ENCODE measurements at regions not wholly inside any gene's neighbourhood (a gene's known extent, or its start where the extent isn't known, plus 50 kb on each side); places are given as distances from the start of the nearest gene placed in this dataset.
"Not testable (repeated sequence)": the region's sequence is repeated elsewhere in the genome, so short reads cannot be mapped to it uniquely, and the experiment has no call there.

DNA sequence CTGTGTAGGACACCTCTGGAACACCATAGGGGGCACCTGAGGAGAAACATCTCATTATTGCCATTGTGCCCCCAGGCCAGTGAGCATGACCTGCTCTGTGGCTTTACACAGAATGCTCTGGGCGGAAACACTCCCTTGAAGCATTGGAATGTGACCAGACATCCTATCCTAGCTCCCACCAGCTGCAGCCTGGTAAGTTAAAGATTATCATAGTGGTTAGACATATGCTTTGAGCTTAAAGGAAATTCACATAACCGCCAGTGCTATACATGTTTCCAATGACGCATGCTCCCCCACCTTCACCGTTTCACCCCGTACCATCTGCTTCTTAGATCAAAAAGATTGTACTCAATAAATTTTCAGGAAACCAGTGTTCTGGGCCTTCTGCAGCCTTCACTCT is 217.7 kb upstream of the CENPE start:
- no peak for DNase-seq

DNA sequence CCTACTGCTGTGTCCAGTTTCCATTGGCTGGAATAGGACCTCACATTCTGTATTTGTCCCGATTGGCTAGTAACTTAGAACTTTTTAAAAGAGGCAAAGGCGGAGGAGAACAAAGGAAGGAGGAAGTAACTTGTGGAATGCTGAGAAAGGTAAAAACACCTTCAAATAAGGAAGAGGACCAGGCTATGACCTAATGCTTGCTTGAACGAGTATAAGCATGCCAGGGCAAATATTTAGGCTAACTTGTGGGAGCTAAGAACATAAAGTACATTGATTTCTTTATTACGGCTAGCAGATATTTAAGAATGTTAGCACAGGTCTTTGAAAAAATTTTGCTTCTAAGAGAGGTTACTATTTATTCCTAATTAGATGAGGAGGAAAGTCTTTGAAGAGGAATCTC is 214.5 kb upstream of the CENPE start:
- DNase-seq = not testable (repeated sequence)

DNA sequence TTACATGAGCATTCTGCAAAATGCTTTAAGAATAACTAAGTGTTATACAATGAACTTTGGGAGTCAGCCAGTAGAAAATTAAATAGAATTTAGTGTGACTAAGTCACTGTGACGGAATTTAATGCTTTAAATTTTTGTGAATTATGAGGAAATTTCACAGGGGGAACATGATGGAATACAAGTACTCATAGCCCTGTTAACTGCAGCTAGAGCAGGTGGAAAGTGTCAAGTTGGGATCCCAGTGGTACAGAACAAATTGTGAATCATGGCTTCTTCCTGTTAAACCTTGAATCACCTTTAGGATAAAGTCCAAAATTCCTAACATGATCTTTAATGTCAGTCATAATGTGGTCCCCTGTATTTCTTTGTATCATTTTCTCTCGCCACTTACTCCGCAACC is 212.2 kb upstream of the CENPE start:
- DNase-seq = no peak

DNA sequence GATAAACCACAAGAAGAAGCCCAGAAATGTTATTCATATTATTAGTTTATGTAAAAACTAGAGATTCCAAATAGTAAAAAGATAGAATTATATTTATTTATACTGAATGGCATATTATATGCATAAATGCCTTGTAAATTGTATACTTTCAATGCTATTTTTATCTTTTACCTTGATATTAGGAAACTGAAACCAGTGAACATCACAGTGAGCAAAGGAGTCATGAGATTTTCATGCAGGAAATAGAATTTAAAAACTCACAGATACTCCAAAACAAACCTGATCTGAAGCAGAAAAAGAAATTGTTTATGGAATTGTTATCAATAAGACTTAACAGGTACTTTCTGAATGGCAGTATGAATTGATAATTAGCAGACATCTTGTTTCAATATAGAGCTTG is 207.3 kb upstream of the CENPE start:
- DNase-seq = no peak

DNA sequence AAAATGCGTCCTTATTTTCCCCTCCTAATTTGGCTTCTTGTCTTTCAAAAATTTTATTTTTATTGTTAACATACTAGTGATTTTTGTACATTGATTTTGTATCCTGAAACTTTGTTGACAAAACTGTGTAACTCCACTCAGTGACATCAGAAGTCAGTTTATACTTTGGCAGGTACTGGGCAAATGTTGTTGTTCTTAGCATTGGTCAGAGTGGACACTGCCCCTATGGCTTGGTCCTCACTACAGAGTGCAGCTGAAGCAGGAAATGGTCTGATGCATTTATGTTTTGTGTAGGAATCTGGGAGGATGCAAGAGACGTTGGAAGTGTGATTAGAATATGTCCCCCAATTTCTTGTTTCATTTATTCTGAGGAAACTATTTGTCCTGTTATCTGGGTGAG is 205.5 kb upstream of the CENPE start:
- no peak for DNase-seq

DNA sequence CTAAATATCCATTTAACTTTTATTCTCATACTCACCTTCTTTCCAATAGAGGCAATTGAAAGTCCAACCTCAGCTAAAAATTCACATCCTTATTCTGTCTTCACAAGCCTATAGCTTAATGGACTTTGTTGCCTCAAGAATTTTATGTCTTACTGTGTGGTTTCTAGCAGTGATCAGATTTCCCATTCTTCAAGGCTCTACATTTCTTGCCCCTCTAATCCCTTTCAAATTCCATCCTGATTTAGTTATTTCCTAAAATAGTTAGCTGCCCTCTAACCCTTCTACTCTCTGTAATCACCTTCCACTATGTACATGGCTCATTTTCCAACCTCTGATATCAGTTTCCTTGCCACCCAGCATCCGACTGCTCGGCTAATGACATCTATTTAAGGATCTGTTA is 204.1 kb upstream of the CENPE start:
- no peak for DNase-seq

DNA sequence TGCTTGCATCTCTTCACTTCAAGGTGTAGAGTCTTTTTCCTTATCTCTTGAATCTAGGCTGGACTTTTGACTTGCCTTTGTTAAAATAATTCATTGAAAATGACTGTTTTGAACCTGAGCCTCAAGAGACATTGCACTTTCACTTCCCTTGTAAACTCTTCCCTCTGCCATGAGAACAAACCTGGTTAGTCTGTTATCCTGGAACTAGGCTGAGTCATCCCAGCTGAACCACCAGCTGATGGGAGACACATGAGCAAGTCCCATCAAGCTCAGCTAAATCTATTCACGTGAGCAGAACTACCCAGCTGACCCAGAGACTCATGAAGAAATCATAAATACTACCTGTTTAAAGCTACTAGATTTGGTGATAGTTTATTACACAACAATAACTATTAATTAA is 202.3 kb upstream of the CENPE start:
- DNase-seq = peak; percentile 15

DNA sequence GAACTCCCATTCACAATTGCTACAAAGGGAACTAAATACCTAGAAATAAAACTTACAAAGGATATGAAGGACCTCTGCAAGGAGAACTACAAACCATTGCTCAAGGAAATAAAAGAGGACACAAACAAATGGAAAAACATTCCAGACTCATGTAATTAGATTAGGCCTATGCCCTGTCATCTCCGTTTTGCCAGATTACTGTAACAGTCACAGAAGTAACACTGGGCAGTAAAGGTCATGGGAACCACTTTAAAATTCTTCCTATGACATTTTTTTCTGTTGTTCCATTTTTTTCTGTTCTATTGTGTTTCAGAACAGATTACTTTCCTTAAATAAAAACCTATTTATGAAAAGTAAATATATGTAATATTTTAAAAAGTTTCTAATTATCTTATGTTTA is 199.4 kb upstream of the CENPE start:
- peak; percentile 8 for DNase-seq

DNA sequence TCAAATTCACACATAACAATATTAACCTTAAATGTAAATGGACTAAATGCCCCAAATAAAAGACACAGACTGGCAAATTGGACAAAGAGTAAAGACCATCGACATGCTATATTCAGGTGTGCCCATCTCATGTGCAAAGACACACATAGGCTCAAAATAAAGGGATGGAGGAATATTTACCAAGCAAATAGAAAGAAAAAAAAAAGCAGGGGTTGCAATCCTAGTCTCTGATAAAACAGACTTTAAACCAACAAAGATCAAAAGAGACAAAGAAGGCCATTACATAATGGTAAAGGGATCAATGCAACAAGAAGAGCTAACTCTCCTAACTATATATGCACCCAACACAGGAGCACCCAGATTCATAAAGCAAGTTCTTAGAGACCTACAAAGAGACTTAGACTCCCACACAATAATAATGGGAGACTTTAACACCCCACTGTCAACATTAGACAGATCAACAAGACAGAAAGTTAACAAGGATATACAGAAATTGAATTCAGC is 189.4 kb upstream of the CENPE start:
- not testable (repeated sequence) for DNase-seq

DNA sequence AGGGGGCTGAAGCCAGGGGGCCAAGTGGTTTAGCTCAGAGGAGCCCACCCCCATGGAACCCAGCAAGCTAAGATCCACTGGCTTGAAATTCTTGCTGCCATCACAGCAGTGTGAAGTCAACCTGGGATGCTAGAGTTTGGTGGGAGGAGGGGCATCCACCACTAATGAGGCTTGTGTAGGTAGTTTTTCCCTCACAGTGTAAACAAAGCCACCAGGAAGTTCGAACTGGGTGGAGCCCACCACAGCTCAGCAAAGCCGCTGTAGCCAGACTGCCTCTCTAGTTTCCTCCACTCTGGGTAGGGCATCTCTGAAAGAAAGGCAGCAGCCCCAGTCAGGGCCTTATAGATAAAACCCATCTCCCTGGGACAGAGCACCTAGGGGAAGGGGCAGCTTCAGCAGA is 187.4 kb upstream of the CENPE start:
- not testable (repeated sequence) for DNase-seq

DNA sequence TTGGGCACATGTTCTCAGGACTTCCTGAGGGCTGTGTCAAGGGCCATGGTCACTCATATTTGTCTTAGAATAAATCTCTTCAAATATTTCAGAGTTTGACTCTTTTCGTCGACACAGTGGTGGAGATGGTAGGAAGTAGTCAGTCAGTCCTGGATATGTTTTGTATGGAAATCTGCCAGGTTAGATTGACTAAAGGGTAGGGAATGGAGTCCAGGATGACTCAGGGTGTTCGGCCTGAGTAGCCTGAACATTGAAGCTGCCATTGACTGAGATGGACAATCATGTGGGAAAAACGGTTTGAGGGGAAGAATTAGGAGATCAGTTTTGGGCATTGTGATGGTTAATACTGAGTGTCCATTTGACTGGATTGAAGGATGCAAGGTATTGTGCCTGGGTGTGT is 177.1 kb upstream of the CENPE start:
- peak; percentile 68 for DNase-seq

DNA sequence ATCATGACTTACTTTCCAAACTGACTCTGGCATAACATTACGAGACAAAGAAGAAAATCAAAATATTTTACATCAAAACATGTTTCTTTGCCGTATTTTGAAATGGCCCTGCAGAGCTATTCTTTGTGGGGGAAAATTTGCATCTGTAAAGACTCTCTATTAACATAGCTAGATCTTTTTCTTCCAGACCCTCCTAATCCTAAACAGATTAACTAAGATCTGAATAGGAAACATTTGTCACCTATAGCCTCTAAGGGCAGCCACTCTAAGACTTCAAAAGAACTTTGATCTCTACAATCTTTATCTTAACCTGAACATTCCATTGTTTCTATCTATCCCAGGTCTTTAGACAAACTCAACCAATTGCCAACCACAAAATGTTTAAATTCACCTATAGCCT is 176.6 kb upstream of the CENPE start:
- DNase-seq = no peak

DNA sequence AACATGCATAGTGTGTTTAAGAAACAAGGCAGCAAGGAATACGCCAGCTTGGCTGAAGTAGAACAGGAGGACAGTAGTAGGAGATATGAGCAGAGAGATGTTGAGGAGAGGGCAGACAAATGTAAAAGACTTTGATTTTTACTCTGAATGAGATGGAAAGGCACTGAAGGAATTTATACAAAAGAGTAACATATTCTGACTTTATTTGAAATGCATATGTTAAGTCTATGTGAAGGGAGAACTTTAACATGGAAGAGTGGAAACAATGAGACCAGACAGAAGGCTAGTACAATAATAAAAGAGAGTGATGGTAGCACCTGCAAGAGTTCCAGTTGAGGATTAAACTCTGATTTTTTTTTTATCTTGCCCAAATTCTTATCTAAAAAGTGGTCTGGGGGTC is 176.2 kb upstream of the CENPE start:
- no peak for DNase-seq

DNA sequence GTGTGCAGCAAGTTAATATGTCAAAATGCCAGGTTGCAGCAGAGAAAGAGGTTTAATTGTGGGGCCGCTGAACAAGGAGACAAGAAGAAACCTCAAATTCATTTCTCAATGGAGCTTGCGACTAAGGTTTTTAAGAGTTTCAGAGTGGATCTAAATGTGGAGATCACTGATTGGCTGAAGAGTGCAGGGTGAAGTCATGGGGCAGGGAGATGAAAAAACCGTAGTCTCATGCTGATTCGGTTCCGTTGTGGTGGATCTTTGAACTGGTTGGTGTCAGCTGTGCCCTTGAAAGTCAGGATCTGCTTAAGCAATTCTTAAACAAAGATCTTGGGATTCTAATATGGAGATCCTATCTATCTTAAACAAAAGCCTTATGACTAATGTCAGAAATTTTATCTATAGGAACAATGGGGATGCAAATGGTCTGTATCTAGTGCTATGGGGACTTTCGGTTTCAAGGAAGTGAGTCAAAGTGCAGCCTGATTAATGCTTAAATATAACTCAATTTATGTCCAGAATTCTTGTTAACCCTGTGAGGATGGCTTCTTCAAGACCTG is 173.9 kb upstream of the CENPE start:
- peak; percentile 1 for DNase-seq

DNA sequence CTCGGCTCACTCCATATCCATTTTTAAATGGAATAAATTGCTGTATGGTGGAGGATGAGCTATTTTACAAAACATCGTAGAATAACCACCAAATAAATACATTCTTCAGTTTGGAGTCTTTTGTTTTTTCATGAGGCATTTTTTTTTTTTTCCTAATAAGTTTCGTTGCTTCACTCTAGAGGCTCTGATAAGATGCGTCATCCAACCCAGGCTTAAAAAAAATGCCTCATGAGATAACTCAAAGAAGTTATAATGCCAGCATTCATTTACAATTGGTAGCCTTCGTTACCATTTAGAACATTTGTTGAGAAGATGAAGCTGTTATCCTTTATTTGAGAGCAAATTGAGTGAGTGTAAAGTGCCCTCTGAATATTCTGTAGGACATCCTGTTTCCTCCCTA is 172.2 kb upstream of the CENPE start:
- DNase-seq = no peak

DNA sequence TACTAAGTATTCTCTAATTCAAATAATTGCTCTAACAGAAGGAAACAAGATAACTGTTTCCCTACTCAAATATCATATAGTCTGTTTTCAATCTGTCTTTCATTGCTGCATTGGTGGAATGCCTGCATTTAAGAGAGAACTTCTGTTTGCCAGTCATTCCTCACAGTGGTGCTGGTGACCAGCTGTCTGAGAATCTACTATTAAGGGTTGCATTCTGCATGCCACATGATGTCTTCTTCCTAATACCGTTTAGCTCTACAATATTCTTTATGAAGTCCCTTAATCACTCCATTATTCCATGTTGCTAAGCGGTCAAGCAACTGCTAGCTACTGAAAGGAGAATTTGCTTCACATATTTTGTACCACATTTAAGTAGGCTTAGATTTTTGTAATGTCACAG is 167.1 kb upstream of the CENPE start:
- no peak for DNase-seq

DNA sequence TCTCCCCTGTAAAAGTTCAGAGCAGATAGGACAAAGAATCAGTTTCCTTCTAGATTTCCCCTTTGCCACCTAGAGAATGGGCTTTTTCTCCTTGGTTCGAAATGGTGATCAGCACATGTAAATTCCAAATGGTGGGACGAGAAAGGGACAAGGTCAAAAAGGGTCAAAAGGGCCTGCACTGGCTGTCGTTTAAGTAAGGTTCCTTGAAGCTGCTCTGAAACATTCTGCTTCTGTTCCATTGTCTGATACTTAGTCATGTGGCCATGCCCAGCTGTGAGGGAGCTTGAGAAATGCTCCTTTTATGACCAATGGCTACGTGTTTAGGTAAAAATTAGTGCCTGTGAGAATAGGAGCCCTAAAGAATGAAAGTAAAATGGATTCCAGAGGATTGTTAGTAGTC is 165.9 kb upstream of the CENPE start:
- no peak for DNase-seq

DNA sequence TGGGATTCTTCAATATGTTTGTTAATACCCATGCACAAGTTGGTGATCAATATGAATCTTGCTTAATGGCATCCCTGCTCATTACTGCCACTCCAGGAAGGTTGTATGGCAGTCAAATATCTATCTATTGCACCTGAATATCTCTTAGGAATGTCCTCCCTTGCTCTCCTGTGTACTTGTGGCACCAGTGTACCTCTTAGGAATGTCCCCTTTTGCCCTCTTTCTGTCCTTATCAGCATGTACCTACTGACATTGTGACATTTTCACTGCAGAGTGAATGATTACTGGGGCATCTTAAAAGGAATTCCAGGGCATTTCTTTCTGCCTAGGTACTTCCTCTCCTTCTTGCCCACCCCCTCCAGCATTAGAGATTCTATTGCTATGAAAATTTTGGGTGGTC is 163.8 kb upstream of the CENPE start:
- DNase-seq = no peak

DNA sequence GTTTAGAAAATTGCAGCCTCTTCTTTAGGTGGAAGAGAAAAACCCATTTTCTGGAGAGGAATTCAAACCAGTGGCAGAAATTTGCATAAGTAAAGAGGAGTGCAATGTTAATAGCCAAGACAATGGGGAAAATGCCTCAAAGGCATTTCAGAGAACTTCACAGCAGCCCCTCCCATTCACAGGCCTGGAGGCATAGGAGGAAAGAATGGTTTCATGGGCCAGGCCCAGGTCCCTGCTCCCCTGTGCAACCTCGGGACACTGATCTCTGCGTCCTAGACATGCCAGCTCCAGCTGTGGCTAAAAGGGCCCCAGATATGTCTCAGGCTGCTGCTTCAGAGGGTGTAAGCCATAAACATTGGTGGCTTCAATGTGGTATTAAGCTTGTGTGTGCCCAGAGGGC is 161.8 kb upstream of the CENPE start:
- DNase-seq = no peak

DNA sequence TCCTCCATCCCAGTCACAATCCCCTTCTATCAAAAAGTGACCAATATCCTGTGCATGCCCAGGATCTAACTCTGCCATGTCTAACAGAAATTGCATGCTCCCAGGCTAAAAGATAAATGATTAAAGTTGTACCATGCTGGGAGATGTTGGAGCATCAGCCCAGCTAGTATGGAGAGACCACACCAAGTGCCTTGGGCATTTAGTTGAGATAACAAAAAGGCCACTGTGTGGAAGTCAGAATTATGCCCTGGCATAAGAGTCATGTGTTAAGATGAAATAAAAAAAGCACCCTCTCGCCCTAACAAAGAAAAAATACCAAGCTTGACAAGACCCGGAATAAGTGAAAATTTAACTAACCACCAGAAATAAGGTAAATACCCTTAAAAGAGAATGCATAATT is 155.9 kb upstream of the CENPE start:
- DNase-seq = no peak

DNA sequence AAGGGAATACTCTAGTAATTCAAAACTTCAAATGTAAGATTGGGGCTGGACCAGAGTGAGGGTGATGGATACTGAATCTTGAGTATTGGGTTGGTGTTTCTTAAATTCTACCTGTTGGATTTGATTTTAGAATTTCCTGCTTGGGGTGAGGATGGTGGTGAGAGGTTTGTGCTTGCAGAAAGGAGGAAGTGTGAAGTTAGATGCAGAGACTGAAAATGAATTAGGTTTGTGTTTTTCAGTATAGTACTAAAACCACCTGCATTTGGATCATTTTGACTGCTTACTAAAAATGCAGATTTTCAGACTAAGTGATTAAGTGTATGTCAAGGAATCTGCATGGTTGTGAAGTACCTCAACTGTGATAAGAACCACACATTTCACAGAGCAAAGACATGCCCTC is 131.5 kb upstream of the CENPE start:
- no peak for DNase-seq

DNA sequence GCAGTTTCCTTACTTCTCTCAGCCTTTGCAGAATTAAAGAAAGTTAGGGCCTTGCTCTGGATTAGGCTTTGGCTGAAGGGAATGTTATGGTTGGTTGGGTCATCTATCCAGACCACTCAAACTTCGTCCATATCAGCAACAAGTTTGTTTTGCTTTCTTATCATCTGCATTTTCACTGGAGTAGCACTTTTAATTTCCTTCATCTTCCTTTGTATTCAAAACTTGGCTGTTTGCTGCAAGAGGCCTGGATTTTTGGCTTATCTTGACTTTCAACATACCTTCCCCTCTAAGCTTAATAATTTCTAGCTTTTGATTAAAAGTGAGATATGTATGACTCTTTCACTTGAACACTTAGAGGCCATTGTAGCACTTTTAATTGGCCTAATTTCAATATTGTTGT is 126.7 kb upstream of the CENPE start:
- DNase-seq = no peak

DNA sequence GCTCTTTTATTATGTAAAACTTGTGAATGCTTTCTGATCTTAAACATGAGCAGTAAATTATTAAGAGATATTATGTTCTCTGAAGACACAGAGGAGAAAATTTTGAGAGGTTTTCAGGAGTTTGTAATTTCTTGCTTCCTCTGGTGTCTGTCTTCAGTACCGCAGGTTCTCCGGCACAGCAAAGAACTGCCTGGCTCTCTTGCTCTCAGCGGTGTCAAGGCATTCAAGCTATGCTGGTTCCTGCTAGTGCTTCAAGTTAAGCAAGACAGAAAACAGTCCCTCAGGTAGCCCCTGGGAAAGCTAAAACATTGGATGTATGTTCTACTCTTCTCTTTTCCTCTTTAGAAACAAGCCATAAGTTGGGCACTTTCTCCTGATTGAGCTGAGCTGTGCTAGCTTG is 120.2 kb upstream of the CENPE start:
- no peak for DNase-seq

DNA sequence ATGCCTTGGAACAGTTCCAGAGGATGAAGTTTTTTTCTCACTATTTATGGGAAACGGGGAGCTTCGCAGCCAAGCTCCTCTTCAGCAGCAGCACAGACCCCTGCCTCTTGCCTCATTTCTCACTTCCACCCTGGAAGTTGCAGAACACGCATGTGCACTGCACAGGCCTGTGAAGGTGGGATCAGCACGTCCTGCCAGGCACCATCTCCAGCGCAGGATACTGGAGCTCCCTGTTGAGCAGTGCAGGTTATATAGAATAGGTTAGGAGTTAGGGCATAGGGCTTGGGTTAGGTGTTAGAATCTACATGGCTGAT is 110.1 kb upstream of the CENPE start:
- no peak for DNase-seq

DNA sequence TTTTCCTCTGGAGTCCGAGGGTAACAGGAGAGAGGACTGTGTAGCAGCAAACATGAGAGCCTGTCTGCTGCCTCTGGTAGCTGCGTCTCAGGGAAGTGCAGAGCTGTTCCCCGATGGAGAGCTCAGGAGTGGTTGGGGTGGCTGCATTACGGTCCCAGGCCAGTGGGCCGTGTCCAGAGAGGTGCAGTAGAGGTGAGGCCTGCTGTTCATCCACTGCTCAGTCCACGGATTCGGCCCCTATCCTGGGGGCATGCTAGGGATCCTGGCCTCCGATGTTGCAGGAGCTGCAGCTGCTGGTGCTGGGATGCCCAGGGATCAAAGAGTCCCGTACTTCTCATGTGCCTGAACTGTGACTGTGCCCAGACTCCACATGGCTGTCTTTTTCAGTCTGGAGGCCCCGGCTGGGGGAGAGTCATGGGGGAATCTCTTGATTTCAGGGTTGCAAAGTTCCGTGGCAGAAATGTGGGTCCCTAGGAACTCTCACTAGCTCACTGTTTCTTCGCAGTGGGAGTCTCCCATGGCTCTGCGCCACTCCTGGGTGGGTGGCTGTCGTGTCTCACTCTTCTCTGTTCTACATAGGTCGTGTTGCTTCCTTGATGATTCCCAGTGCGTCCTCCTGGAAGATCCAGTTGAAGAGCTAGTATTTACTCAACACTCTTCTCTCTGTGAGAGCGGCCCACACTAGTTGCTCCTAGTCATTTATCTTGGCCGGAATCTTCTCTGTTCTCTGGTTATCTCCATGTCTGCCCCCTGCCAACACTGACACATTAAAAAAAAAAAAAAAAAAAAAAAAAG is 109.5 kb upstream of the CENPE start:
- DNase-seq = no peak

Data from fibroblast of skin of back (primary cell).